Neural cell (in vitro differentiated cells): ENCODE measurements at regions not wholly inside any gene's neighbourhood (a gene's known extent, or its start where the extent isn't known, plus 50 kb on each side); places are given as distances from the start of the nearest gene placed in this dataset.

Experiments
- CTCF ChIP-seq: fragments of 450-650 bp; IDR thresholded peaks from 2 replicates; pipeline ENCODE4 v1.5.1; 2014; ENCODE audit warnings: antibody characterized with exemption, mild to moderate bottlenecking, moderate library complexity; ENCODE audit not compliant: poor library complexity, severe bottlenecking
- MXI1 ChIP-seq: fragments of 450-650 bp; conservative IDR thresholded peaks from 2 replicates; pipeline ENCODE4 v1.6.1; 2014; ENCODE audit warnings: antibody characterized with exemption, mild to moderate bottlenecking; ENCODE audit not compliant: poor library complexity, severe bottlenecking

GRCh38 chr16:16815641-16816040 is 436.7 kb downstream of the NPIPA7 start:
- TF ChIP-seq CTCF (no peak), MXI1 (no peak)
